Fibroblast of skin of back (primary cell): ENCODE measurements at regions not wholly inside any gene's neighbourhood (a gene's known extent, or its start where the extent isn't known, plus 50 kb on each side); places are given as distances from the start of the nearest gene placed in this dataset.

Experiments
- DNase-seq: peaks from one replicate; pipeline ENCODE4 v3.0.0-alpha.2; 2013

DNA sequence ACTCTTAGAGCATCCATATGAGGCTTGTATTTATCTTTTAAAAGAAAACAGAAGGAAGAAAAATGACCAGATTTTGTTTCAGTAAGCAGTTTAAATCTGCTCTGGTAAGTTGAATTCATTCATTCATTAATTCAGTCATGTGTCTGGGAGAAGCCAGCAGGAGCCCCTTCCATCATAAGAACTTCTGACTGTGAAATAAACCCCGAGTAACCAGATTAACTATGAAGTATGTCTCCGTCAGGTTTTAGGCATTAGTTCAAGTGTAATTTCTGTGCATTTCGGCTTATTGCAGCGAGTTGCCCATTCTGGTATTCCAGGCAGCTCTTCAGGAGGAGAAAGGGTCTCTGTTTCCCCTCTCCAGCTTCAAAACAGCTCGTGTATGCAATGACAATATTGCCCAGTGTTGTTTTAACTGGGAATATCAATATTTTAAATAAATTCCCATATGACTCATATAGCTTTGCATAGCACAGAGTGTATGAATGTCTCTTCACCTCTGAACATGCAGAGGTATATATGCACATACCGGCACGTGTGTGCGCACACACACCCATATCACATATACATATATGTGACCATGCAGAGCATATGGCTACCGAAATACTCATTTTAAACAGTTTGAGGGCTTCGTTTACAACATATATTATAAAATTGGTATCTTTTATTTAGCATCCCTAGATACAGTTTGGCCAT lies 255.3 kb downstream of the BCOR start:
- no peak for DNase-seq

GRCh38 chrX:39843318-39843717 lies 254.4 kb downstream of the BCOR start:
- no peak for DNase-seq

GRCh38 chrX:39845233-39845632 lies 252.5 kb downstream of the BCOR start:
- DNase-seq: no peak

GRCh38 chrX:39846460-39846859 lies 251.3 kb downstream of the BCOR start:
- no peak for DNase-seq

- no peak for DNase-seq
Measured at GRCh38 chrX:39848243-39848642, 249.5 kb downstream of the BCOR start.

GRCh38 chrX:39848900-39849299 lies 248.9 kb downstream of the BCOR start:
- peak; percentile 56 for DNase-seq

DNA sequence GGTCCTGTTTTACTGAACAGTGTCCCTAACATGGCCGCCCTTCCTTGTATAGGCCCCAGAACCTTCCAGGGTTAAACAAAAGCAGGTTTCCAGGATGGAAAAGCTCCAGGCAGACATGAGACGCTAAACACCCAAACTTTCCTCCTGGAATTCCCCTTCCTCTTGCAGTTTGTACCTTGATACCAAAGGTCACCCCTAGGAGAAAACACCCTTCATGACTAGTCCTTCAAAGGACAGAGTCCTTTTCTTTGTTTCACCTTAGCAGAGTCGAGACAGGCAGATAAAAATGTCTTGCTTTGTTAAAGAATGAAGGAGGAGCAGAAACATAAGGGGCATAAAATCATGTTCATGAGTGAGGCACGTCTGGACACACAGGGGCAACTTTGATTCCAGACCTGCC lies 247.5 kb downstream of the BCOR start:
- DNase-seq: no peak

GRCh38 chrX:39850630-39851152 lies 247.1 kb downstream of the BCOR start:
- peak; percentile 22 for DNase-seq

GRCh38 chrX:39851745-39852455 lies 245.9 kb downstream of the BCOR start:
- no peak for DNase-seq

DNA sequence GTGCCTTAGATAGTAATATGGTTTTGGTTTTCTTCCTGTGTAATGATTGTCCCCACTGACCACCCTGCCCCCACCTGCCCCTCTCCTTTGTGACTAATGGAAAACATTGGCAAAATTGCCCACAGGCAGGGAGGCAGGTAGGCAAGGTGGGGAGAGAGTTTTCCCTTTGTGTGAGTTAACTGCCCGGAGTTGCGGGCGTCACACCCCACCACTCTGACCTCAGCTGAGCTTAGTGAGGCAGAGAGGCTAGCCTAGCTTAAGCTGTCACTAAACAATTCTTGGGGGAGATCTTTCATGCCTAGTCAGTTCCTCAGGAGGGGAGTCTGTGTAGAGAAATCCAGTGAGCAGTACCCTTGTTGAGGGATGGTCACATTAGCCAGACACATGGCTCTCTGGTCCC lies 245.3 kb downstream of the BCOR start:
- no peak for DNase-seq

GRCh38 chrX:39853417-39854030 lies 244.2 kb downstream of the BCOR start:
- DNase-seq: no peak

- DNase-seq: no peak
Measured at GRCh38 chrX:39854772-39855747, 242.7 kb downstream of the BCOR start.

DNA sequence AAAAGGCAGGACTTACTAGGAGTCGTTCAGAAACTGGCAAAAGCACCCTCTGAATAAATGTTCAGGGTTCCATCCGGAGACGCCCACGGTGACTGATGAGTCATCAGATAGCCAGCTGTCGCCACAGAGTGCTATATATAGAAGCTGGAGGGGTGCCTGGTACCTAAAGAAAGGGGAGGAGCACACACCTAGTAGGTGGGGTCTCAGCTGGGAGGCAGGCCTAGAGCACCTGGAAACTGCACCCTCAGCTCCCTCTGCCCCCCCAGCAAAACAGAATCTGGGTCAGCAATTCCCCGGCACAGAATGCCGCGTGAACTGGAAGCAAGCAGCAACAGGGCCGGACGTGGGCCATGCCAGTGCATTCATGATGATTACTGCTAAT lies 242.0 kb downstream of the BCOR start:
- peak; percentile 65 for DNase-seq

DNA sequence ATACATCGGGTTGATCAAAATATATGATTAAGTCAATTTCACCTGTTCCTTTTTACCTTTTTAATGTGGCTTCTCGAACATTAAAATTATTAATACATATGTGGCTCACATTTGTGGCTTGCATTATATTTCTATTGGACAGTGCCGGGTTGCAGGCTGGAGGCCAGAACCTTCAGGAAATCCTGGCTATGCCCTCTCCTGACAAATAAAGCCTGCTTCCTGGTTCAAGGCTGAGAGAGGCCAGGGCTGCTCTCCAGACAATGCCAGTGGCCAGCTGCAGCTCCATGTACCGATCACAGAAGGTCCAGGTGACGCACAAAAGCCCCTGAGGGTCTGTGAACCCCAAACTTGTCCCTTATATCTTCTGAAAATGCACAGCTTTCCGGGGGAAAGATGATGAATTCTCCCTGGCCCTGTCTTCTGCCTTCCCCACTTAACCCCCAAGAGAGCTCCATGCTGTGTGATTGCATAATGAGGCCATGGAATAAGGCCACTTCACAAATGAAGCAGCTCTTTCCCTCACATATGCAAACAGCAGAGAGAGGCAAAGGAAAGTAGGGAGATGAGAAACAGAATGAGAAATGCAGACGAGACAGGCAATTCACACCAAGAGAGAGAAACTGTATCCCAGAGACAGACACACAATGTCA lies 241.2 kb downstream of the BCOR start:
- no peak for DNase-seq

- no peak for DNase-seq
Measured at GRCh38 chrX:39857780-39858179, 240.0 kb downstream of the BCOR start.

DNA sequence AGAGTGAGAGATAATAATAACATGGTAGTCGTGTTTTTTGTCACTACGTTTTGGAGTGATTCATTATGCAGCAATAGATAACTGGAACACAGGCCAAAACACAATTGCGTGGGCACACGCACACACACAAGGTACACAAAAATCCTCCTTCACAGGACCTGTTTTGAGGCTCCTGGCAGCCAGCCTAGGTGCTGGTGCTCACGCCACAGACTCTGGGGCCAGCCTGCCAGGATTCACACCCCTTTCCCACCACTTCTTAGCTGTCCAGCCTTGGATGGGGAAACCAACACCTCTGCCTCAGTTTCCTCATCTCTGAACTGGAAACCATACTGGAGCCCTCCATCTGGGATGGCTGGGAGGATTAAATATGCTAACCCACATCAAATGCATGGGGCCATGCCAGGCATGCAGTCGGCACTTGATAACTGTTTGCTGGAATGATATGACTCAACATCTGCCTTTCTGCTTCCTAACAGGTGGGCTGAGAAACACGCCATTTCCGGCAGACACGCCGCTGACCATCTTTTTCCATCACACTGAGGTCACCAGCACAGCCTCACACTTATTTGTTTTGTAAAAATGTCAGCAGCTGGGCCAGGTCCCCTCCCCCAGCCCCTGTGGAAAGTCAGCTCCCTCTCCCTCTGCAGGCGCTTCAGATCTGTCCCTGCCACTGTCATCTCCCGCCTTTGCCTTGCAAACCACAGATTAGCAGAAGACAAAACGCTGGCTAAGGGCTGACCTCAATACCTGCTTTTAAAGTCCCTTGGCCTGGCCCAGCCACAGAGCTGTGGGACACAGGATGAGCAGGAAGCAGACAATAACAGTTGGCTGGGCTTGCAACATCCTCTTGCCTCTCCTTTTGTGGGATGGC lies 237.5 kb downstream of the BCOR start:
- DNase-seq: peak; percentile 48

GRCh38 chrX:39862963-39863362 lies 234.8 kb downstream of the BCOR start:
- DNase-seq: no peak

GRCh38 chrX:39866229-39866628 lies 231.5 kb downstream of the BCOR start:
- no peak for DNase-seq

- DNase-seq: peak; percentile 66
Measured at GRCh38 chrX:39869846-39870601, 227.7 kb downstream of the BCOR start.

- no peak for DNase-seq
Measured at GRCh38 chrX:39871648-39872047, 226.1 kb downstream of the BCOR start.
